ENCODE measurements at regions not wholly inside any gene's neighbourhood (a gene's known extent, or its start where the extent isn't known, plus 50 kb on each side); places are given as distances from the start of the nearest gene placed in this dataset.
A peak's percentile ranks its signal among the peaks of the same experiment; 100 is the strongest.

- DNase-seq (ENCODE audit: low spot score): no peak
These were observed 331.8 kb downstream of the MTX2 start for GRCh38 chr2:176601066-176601465.

DNA sequence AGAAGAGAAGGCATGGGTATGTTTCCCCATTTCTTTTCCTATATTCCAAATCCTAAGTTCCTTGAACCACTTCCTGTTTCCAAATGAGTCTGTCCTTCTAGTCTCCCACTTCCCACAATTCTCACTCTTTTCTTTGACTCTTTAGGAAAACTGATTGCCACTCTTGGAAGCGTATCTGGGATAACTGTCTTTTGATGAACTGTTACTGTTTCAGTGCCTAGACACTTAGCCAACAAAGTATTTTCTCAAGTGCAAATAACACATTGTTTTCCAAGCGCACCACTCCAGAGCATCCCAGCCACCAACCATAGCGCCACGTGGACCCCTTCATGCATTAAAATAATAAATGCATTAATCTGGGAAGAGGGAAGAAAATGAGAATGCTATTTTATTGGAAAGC lies 342.8 kb downstream of the MTX2 start:
- DNase-seq (ENCODE audit: low spot score): no peak

- peak; percentile 66 for DNase-seq (ENCODE audit: low spot score)
These were observed 343.5 kb downstream of the MTX2 start for GRCh38 chr2:176612736-176613135.

DNA sequence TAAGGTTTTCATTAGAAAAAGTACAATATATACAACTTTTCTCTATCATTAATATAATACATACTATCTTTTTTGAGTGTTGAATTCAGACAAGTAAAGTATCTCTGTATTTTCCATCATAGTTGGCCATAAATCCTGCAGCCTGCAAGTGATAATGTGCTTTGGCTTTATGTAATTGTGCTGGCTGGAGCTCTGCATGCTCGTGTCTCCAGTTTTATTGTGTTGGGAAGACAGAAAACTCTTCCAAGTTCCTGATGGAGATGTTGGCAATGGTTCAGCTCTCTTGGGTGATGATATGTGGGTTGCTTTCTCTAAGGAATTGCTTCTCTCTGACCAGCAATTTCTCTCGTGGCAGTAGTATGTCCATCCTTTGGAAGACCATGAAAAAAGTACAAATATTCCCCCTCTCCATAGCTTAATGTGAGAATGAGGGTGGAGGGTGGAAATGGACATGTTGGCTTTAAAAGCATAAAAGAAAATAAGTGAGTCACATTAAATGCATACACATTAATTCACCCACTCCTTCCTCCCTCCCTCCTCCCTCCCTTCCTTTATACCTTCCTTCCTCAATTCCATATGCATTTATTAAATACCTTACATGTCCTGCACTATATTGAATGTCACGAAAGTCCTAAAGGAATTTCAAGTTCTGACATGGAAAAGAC lies 344.2 kb downstream of the MTX2 start:
- DNase-seq (ENCODE audit: low spot score): peak; percentile 41

DNA sequence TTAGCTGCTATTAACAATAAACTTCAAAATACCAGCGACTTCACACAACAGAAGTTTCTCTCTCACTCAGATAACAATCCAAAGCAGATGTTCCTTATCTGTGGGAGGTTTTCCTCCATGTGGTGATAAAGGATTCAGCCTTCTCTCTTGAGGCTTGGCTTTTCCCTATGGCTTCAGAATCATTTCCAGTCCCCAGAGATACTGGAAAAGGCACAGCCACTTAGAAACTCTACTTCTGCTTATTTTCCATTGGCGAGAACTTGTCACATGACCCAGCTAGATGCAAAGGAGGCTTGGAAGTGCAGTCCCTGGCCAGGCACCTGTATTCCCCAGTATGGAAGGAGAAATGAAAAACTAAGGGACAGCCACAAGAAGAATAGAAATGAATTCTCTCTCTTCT lies 344.8 kb downstream of the MTX2 start:
- DNase-seq (ENCODE audit: low spot score): no peak

GRCh38 chr2:176614930-176615329 lies 345.7 kb downstream of the MTX2 start:
- DNase-seq (ENCODE audit: low spot score): no peak

DNA sequence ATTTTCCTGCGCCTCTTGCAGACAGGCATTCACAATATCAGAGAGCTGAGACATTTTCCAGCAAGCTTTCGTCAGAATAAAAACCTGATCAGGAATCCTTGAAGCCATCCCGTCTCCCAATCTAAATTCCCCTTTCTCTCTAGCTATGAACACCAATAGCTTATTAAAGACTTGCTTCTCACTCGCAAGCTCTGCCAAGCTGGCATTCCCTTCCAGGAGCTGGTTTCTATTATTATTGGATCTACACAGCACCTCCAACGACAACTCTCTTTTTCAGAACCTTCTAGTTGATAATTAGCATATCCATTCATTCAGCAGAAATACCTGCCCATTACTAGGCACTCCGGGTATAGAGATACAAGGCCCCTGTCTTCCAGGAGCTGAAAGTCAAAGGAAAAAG lies 350.3 kb downstream of the MTX2 start:
- no peak for DNase-seq (ENCODE audit: low spot score)

GRCh38 chr2:176621350-176621749 lies 352.1 kb downstream of the MTX2 start:
- no peak for DNase-seq (ENCODE audit: low spot score)

DNA sequence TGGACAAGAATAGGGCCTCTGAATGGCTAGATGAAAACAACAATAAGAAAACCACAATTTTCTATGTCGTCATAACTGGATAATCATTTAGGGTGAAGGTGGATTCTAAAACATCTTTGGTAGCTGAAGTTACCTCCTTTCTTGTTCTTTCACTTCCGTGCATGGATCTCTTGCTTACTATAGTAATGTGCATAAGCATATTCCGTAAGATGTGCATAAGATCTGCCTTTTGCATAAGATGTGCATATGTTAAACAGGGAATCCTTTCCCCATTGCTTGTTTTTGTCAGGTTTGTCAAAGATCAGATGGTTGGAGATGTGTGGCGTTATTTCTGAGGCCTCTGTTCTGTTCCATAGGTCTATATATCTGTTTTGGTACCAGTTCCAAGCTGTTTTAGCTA lies 353.6 kb downstream of the MTX2 start:
- no peak for DNase-seq (ENCODE audit: low spot score)

DNA sequence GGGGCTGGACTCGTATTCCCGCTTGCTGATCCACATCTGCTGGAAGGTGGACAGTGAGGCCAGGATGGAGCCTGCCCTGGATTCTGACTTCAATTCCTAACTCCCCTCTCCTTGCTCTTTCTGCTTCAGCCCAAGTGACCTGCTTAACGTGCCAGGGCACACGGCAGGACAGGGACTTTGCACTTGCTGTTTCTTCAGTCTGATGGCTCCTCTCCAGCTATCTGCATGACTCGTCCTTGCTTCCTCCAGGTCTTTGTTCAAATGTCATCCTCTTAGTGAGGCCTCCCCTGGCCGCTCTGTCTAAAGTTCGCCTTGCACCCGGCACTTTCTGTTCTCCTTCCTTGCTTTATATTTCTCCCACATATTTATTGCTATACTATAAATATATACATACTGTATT lies 357.6 kb downstream of the MTX2 start:
- DNase-seq (ENCODE audit: low spot score): no peak

GRCh38 chr2:176628438-176628837 lies 359.2 kb downstream of the MTX2 start:
- no peak for DNase-seq (ENCODE audit: low spot score)

GRCh38 chr2:176633754-176634153 lies 364.5 kb downstream of the MTX2 start:
- no peak for DNase-seq (ENCODE audit: low spot score)

GRCh38 chr2:176636401-176636800 lies 367.2 kb downstream of the MTX2 start:
- DNase-seq (ENCODE audit: low spot score): no peak

DNA sequence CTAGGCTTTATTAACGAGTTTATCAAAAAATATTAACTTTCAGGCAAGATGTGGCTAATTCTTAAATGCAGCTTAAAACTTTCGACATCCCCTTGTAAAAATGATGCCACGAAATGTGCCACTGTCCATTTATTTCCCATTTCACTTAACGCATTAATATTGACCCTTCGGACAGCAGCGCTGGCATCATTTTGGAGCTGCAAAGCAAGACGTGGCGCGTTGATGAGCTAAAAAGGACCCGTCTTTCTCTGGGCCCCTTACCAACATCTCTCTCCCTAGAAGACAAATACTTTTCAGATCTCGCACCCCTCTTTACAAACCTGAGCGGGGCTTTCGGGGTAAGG lies 367.9 kb downstream of the MTX2 start:
- no peak for DNase-seq (ENCODE audit: low spot score)

DNA sequence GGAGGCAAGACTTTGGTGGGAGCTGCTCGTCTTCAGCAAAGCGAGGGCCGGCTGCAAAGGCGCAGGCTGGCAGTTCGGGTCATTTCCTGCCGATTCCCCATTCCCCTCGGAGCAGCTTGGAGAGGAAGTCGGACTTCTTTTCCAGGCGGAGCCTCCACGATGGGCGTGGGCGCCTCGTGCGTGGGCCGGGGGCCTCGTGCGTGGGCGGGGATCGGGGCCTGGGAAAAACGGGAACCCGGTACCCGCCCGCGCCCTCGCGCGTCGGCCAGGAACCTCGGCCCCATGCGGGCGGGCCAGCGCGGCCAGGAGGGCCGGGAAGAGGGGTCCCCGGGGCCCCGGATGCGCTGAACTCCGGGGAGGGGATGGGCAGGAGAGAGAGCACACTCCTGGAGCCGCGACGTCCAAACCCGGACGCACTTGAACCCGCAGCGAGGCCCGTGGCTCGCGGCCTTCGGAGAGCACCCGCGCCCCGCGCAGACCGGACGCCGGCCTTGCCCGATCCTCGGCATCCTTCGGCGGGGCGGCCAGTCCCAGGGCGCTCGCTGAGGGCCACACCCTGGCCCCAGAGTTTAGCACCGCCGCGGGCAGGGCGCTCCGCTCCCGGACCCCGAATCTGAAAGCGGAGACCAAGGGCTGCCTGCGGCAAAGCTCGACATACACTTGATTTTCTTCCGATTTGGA lies 368.4 kb downstream of the MTX2 start:
- peak; percentile 76 for DNase-seq (ENCODE audit: low spot score)

DNA sequence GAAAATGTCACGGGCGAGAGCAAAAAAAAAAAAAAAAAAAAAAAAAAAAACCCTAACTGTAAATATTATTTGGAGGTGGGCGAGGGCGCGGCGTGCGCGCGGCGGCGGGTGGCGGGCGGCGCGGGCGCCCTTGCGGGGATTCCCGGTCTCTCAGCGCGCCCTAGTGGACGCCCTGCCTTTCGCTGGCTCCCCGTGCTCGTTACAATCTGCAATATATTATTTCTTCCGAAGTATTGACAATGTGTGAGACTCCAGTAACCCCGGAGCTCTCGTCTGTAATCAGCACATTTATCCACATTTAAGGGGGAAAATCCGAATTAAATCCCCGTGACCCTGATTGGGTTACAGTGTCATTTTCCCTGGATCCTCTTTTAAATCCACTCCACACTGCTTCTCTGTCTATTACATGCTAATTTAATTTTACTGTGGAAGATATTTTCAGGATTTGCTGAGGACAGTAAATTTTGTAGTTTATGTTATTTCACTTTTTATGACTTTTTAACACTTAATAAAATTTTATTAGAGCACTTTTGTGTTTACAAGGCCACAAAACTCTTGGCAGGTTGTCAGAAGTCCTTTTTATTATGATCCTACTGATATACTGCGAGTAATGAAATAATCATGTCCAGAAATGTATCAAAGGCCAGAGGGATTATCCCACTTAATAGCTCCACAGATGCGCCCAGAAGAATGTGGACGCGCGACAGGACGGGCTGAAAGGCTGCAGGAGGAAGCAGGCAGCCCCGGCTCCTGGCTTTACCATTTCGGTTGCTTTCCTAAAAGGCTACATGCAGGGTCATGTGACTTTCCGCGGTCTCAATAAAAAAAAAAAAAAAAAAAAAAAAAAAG lies 369.1 kb downstream of the MTX2 start:
- peak; percentile 63 for DNase-seq (ENCODE audit: low spot score)

DNA sequence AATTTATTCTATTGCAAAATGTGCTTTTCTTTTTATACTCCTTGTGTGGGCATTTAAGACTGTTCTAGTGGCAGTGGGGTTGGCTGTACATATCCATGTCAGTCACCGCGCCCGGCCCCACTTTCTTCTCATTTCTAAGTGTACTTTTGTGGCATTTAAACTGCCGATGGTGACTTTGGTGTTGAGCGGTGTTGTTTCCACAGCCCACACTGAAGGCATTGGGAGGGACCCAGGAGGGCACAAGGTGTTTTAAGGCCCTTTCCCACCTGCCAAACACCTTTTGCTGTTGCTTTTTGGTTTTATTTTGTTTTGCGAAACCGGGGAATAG lies 369.7 kb downstream of the MTX2 start:
- DNase-seq (ENCODE audit: low spot score): no peak

GRCh38 chr2:176639671-176640070 lies 370.4 kb downstream of the MTX2 start:
- no peak for DNase-seq (ENCODE audit: low spot score)

DNA sequence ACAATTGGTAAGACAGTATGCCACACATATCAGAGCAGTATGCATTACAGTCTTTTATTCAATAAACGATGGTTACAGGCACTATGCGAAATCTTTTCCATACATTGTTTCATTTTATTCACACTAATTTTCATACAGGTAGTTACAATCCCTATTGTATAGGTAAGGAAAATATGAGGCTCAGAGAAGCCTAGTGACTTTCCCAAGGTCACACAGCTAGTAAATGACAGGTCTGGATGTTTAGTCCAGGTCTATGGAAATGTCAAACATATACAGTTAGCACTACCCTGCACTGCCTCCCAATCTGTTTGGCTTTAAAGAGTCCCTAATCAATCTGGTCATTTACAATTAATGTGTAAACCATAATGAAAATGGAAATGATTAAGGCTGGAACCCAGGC lies 372.2 kb downstream of the MTX2 start:
- no peak for DNase-seq (ENCODE audit: low spot score)

GRCh38 chr2:176642074-176642473 lies 372.8 kb downstream of the MTX2 start:
- DNase-seq (ENCODE audit: low spot score): peak; percentile 93

DNA sequence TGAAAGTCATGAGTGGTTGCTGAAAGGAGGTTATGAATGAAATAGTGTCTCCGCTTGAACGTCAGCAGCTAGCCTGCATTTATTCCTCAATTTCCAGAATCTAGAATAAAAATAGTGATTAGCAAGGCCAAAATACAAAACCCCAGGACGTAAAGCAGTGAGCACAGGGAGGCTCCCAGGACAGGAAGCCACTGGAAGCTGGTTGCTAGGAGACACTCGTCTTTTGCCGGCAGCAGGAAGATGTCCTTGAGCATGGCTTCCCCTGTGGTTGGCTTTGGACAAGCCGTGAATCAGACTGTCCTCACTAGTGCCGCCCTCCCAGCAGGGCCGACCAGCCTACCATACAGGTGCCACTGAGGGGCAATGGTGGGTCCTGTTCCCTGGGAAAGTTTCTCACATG lies 374.4 kb downstream of the MTX2 start:
- DNase-seq (ENCODE audit: low spot score): peak; percentile 93

DNA sequence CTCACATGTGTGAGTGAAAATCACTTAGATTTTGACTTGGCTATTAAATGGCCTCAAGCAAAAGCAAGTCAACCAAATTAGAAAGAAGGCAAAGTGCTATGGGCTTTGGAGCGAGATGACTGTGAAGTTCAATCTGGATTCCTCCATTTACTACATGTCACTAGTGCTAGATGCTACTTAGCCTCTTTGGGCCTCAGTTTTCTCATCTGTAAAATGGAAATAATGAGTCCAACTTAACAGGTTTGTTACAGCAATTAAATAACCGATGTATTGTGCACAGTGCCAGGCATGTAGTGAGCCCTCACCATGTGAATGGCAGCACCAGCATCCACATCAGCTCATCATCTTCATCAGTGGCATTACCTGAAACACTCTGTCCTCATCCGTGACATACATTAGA lies 376.3 kb downstream of the MTX2 start:
- DNase-seq (ENCODE audit: low spot score): no peak

GRCh38 chr2:176646033-176646615 lies 376.9 kb downstream of the MTX2 start:
- DNase-seq (ENCODE audit: low spot score): no peak

Data from A172 (cell line).